Lower leg skin (tissue), 4 donors: ENCODE measurements at regions not wholly inside any gene's neighbourhood (a gene's known extent, or its start where the extent isn't known, plus 50 kb on each side); places are given as distances from the start of the nearest gene placed in this dataset.
"Not testable (repeated sequence)": the region's sequence is repeated elsewhere in the genome, so short reads cannot be mapped to it uniquely, and the experiment has no call there.

Experiments used
- DNase-seq, 2 donors: peaks; one replicate each; pipeline ENCODE4 v3.0.0-alpha.2; 2019; ENCODE audit warnings: low spot score in 2 of 2
- H3K4me3 ChIP-seq: fragments of 200-600 bp; sonication (generic); 2 replicates; pipeline ENCODE4 v1.5.1; 2017; ENCODE audit warnings: mild to moderate bottlenecking, low read depth; ENCODE audit not compliant: poor library complexity, severe bottlenecking
- POLR2A ChIP-seq, 2 donors: fragments of 450-650 bp; IDR thresholded peaks; one replicate each; pipeline ENCODE4 v1.6.1; 2016 to 2017; ENCODE audit warnings: antibody characterized with exemption in 2 of 2, mild to moderate bottlenecking in 1 of 2, moderate library complexity in 1 of 2
- WGBS, 2 donors: methylation state at CpG; one replicate each; pipeline ENCODE4 v1.1.5; 2018; 5-methylcytosine and 5-hydroxymethylcytosine counted together
- intact Hi-C: fragments of 100-400 bp; cut with DNase I; formaldehyde crosslinking; loops from one replicate; pipeline ENCODE4 v1.15.0; 2023; ENCODE audit warnings: low total_unique reads
- TF ChIP-seq, protein P1 (sequence below), 3 donors: fragments of 450-650 bp; IDR thresholded peaks; one replicate each; pipeline ENCODE4 v1.5.1; 2016; ENCODE audit warnings: antibody characterized with exemption in 3 of 3, mild to moderate bottlenecking in 3 of 3, moderate library complexity in 2 of 3

DNA sequence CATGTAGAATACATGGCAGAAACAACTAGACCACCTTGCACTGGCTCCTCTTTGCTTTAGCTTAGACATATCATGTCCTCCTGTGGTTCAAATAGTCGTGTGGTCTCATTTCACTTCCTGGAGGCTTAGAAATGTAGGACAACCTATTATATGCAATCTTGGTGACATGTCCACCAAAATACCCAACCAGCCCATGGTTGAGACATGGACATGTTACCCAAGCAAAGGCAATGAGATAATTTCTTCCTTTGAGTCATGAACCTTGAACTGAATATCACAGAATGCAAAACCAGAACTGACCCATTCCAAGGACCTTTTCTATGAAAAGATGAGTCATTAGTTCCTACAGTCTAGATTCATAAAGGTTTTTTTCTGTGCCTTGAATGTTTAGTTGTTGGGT is 309.0 kb upstream of the MDFIC2 start:
- no peak overlapping the region for H3K4me3 ChIP-seq
- intact Hi-C loops: no loop called here
- TF ChIP-seq, protein P1, sequence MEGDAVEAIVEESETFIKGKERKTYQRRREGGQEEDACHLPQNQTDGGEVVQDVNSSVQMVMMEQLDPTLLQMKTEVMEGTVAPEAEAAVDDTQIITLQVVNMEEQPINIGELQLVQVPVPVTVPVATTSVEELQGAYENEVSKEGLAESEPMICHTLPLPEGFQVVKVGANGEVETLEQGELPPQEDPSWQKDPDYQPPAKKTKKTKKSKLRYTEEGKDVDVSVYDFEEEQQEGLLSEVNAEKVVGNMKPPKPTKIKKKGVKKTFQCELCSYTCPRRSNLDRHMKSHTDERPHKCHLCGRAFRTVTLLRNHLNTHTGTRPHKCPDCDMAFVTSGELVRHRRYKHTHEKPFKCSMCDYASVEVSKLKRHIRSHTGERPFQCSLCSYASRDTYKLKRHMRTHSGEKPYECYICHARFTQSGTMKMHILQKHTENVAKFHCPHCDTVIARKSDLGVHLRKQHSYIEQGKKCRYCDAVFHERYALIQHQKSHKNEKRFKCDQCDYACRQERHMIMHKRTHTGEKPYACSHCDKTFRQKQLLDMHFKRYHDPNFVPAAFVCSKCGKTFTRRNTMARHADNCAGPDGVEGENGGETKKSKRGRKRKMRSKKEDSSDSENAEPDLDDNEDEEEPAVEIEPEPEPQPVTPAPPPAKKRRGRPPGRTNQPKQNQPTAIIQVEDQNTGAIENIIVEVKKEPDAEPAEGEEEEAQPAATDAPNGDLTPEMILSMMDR (IDR thresholded peaks at IDR 0.05): no peak
- no peak for TF ChIP-seq POLR2A (IDR thresholded peaks at IDR 0.05)
- 88 to 90% methylated on average over 1 of the region's 1 CpG for WGBS, 2 donors
- no peak for DNase-seq

GRCh38 chr3:70620956-70621355 is 308.5 kb upstream of the MDFIC2 start:
- intact Hi-C loops: no loop called here
- DNase-seq: no peak
- WGBS, 2 donors: 68 to 86% methylated on average over 2 of the region's 2 CpGs
- no peak for TF ChIP-seq POLR2A (IDR thresholded peaks at IDR 0.05)
- TF ChIP-seq, protein P1 (IDR thresholded peaks at IDR 0.05): no peak
- H3K4me3 ChIP-seq: no peak overlapping the region

DNA sequence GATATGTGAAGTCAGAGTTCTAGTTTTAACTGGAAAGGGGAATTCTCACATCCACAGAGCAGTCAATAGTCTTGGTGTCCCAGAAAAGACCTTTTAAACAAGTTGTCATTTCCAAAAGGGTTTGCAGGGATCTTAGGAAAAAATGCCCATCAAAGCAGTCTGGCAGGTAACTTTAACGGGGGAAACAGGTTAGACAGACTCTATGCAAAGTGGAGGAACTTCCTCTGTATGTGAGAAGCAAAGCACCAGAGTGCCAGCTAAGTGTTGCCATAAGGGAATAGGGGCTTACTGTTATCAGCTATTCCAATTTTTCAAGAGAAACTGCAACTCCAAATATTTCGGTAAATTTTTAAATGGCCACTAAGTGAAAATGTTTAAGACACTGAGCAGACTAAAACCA is 307.9 kb upstream of the MDFIC2 start:
- no peak for DNase-seq
- WGBS, 2 donors: 45 to 50% methylated on average over 2 of the region's 2 CpGs
- no peak overlapping the region for H3K4me3 ChIP-seq
- intact Hi-C loops: no loop called here
- no peak for TF ChIP-seq POLR2A (IDR thresholded peaks at IDR 0.05)
- TF ChIP-seq, protein P1 (IDR thresholded peaks at IDR 0.05): no peak

GRCh38 chr3:70618151-70618550 is 305.7 kb upstream of the MDFIC2 start:
- 94 to 95% methylated on average over 1 of the region's 1 CpG for WGBS, 2 donors
- H3K4me3 ChIP-seq: no peak overlapping the region
- no peak for DNase-seq
- TF ChIP-seq, protein P1 (IDR thresholded peaks at IDR 0.05): no peak
- no peak for TF ChIP-seq POLR2A (IDR thresholded peaks at IDR 0.05)
- intact Hi-C loops: no loop called here

- intact Hi-C loops, H3K4me3 ChIP-seq, DNase-seq: not testable (repeated sequence)
- 91 to 93% methylated on average over 14 of the region's 14 CpGs for WGBS, 2 donors
Measured at GRCh38 chr3:70617349-70617748, 304.9 kb upstream of the MDFIC2 start.

GRCh38 chr3:70615286-70615685 is 302.8 kb upstream of the MDFIC2 start:
- no peak for TF ChIP-seq POLR2A (IDR thresholded peaks at IDR 0.05)
- TF ChIP-seq, protein P1 (IDR thresholded peaks at IDR 0.05): no peak
- no peak overlapping the region for H3K4me3 ChIP-seq
- WGBS, 2 donors: 0 to 62% methylated on average over 1 of the region's 1 CpG
- intact Hi-C loops: no loop called here
- no peak for DNase-seq
